GM12878 (cell line): ENCODE measurements at regions not wholly inside any gene's neighbourhood (a gene's known extent, or its start where the extent isn't known, plus 50 kb on each side); places are given as distances from the start of the nearest gene placed in this dataset.

Source experiments
- ATAC-seq: fragments of 200-7000 bp; cut with Tn5 transposase; 3 replicates; pipeline ENCODE4 v1.9.1; 2020; ENCODE audit warnings: mild to moderate bottlenecking, moderate library complexity
- BruUV-seq: library from RNA; stranded (reverse); fragments of 400-500 nt; replicated peaks from 2 replicates; lab custom pipeline; 2021; lab: Mats Ljungman, UMichigan
- CTCF ChIA-PET: fragments of 300-600 bp; sonication (Branson Sonifier 250); formaldehyde crosslinking; extraction: SDS; loops from one replicate; lab custom pipeline; 2021; ENCODE audit warnings: inconsistent platforms; lab: Yijun Ruan, JAX
- POLR2A ChIA-PET: fragments of 350-600 bp; formaldehyde crosslinking; extraction: SDS; loops from one replicate; lab custom pipeline; 2021; ENCODE audit warnings: inconsistent platforms; lab: Charles Lee
- RAD21 ChIA-PET: fragments of 300-600 bp; sonication (Branson Sonifier 250); formaldehyde crosslinking; loops from one replicate; lab custom pipeline; 2023; ENCODE audit warnings: antibody characterized with exemption; ENCODE audit not compliant: unreplicated experiment; lab: Charles Lee
- SMC1A ChIA-PET: fragments of 300-600 bp; sonication (Branson Sonifier 250); formaldehyde crosslinking; loops from one replicate; lab custom pipeline; 2023; ENCODE audit not compliant: unreplicated experiment, uncharacterized antibody; lab: Charles Lee
- DNase-seq: peaks from one replicate; pipeline ENCODE4 v3.0.0-alpha.2; 2011; ENCODE audit warnings: low read depth, low spot score
- FAIRE-seq: peaks from 3 replicates; lab custom pipeline; 2011; peaks lifted over from hg19 to GRCh38; lab: Jason Lieb, UNC
- H2AFZ ChIP-seq: 2 replicates; pipeline ENCODE4 v1.6.0; 2011; ENCODE audit warnings: low read depth, low read length, control low read depth; ENCODE audit not compliant: control insufficient read depth
- H3K27ac ChIP-seq: 2 replicates; pipeline ENCODE4 v1.5.1; 2011; ENCODE audit warnings: control low read depth; ENCODE audit not compliant: control insufficient read depth, insufficient read depth
- H3K27me3 ChIP-seq, 2 experiments: replicated peaks in 1 of 2; 2 replicates each; pipeline versions ENCODE4 v1.6.0 to v1.6.1; 2011; ENCODE audit warnings: low read length in 1 of 2; ENCODE audit not compliant: control insufficient read depth in 2 of 2, insufficient read depth in 2 of 2
- H3K36me3 ChIP-seq, 2 experiments: 2 replicates each; pipeline ENCODE4 v1.5.1; 2011; ENCODE audit warnings: low read length in 1 of 2; ENCODE audit not compliant: control insufficient read depth in 2 of 2, insufficient read depth in 2 of 2
- H3K4me1 ChIP-seq: 2 replicates; pipeline ENCODE4 v1.6.1; 2011; ENCODE audit warnings: mild to moderate bottlenecking, low read length, moderate library complexity, mixed read lengths; ENCODE audit not compliant: control insufficient read depth, insufficient read depth
- H3K4me2 ChIP-seq: 2 replicates; pipeline ENCODE4 v1.6.0; 2011; ENCODE audit warnings: control low read depth; ENCODE audit not compliant: control insufficient read depth, insufficient read depth
- H3K4me3 ChIP-seq: fragments of 200-600 bp; sonication (generic); 2 replicates; pipeline ENCODE4 v1.5.1; 2016
- H3K79me2 ChIP-seq: 2 replicates; pipeline ENCODE4 v1.6.0; 2011; ENCODE audit warnings: low read length; ENCODE audit not compliant: control insufficient read depth, insufficient read depth
- H3K9ac ChIP-seq: 2 replicates; pipeline ENCODE4 v1.8.0; 2011; ENCODE audit warnings: low read length, control low read depth, mixed read lengths; ENCODE audit not compliant: control insufficient read depth, insufficient read depth
- H3K9me3 ChIP-seq: replicated peaks from 3 replicates; pipeline ENCODE4 v1.5.1; 2011; ENCODE audit warnings: mild to moderate bottlenecking, low read length; ENCODE audit not compliant: control insufficient read depth, insufficient read depth
- H4K20me1 ChIP-seq: 2 replicates; pipeline ENCODE4 v1.6.0; 2011; ENCODE audit not compliant: control insufficient read depth, insufficient read depth
- BCL3 ChIP-seq: IDR thresholded peaks from 2 replicates; pipeline ENCODE4 v1.6.1; 2011; ENCODE audit warnings: borderline replicate concordance, low read depth, mild to moderate bottlenecking, moderate library complexity, low read length; ENCODE audit not compliant: insufficient read depth, poor library complexity, severe bottlenecking
- BMI1 ChIP-seq: fragments of 450-650 bp; IDR thresholded peaks from 2 replicates; pipeline ENCODE4 v1.6.1; 2016; ENCODE audit warnings: mild to moderate bottlenecking, moderate library complexity, borderline replicate concordance
- CREM ChIP-seq: IDR thresholded peaks from 2 replicates; pipeline ENCODE4 v1.6.1; 2014; ENCODE audit warnings: antibody characterized with exemption, low read depth
- HDAC2 ChIP-seq: fragments of 200-600 bp; sonication (generic); IDR thresholded peaks from 2 replicates; pipeline ENCODE4 v1.6.1; 2017
- WGBS: methylation state at CpG from one replicate; pipeline ENCODE4 v1.1.6; 2016; ENCODE audit warnings: low lambda C conversion rate; ENCODE audit not compliant: insufficient replicate concordance, insufficient coverage; ENCODE audit errors: missing lambda C conversion rate; 5-methylcytosine and 5-hydroxymethylcytosine counted together
- in situ Hi-C: fragments of 300-500 bp; cut with MboI; formaldehyde crosslinking; loops from 9 replicates; pipeline ENCODE4 v1.14.3; 2018; ENCODE audit warnings: mixed read lengths
- intact Hi-C: fragments of 100-400 bp; cut with micrococcal nuclease; formaldehyde crosslinking; loops from one replicate; pipeline ENCODE4 v1.14.2; 2022; ENCODE audit not compliant: unreplicated experiment
- TF ChIP-seq, protein P1 (sequence below): IDR thresholded peaks from 2 replicates; pipeline ENCODE4 v1.6.1; 2011; ENCODE audit warnings: borderline replicate concordance, low read depth, mild to moderate bottlenecking, moderate library complexity, mixed read lengths, low read length; ENCODE audit not compliant: insufficient read depth; ENCODE audit errors: extremely low read length

- DNase-seq (no peak), FAIRE-seq (no peak), ATAC-seq (no peak)
- ChIA-PET CTCF (interaction anchor here (0.9 kb wide), 1 partner anchor 16 kb away, joined by 3 read pairs; no protein-coding TSS in a partner anchor), POLR2A (no interaction called here), SMC1A (no interaction called here), RAD21 (no interaction called here)
- H4K20me1 ChIP-seq, result no peaks in the 10 kb centered on the region
- WGBS, result 54% methylated on average over 4 of the region's 4 CpGs
- H3K27me3 ChIP-seq, result no peaks in the 10 kb centered on the region
- no peak overlapping the region for H3K9ac ChIP-seq
- intact Hi-C loops (no loop called here), in situ Hi-C loops (no loop called here)
- H3K4me1 ChIP-seq, result no peaks in the 10 kb centered on the region
- H3K9me3 ChIP-seq, result no peaks in the 10 kb centered on the region; the same call in 2 of the 3 replicates
- H3K4me3 ChIP-seq, result no peak overlapping the region
- BruUV-seq, result no TSS peak
- no peaks in the 10 kb centered on the region for H3K79me2 ChIP-seq
- no peak for TF ChIP-seq HDAC2
- TF ChIP-seq, protein P1, sequence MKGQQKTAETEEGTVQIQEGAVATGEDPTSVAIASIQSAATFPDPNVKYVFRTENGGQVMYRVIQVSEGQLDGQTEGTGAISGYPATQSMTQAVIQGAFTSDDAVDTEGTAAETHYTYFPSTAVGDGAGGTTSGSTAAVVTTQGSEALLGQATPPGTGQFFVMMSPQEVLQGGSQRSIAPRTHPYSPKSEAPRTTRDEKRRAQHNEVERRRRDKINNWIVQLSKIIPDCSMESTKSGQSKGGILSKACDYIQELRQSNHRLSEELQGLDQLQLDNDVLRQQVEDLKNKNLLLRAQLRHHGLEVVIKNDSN, result no peak
- no peak for TF ChIP-seq CREM
- no peak overlapping the region for H3K4me2 ChIP-seq
- H2AFZ ChIP-seq, result no peak overlapping the region
- H3K27ac ChIP-seq, result no peak overlapping the region
- H3K36me3 ChIP-seq, result no peaks in the 10 kb centered on the region
Measured at GRCh38 chr22:34427436-34427835, 507.2 kb upstream of the LARGE1 start.

- H3K9ac ChIP-seq, result no peak overlapping the region
- SMC1A ChIA-PET, result no interaction called here
- POLR2A ChIA-PET, result no interaction called here
- TF ChIP-seq BMI1 (no peak), BCL3 (peak; percentile 32)
- H3K4me2 ChIP-seq, result no peak overlapping the region
- H3K27me3 ChIP-seq, result no peaks in the 10 kb centered on the region
- FAIRE-seq, result no peak
- H3K36me3 ChIP-seq, result no peaks in the 10 kb centered on the region
- CTCF ChIA-PET, result no interaction called here
- H4K20me1 ChIP-seq, result no peaks in the 10 kb centered on the region
- 0% methylated on average over 1 of the region's 1 CpG for WGBS
- H2AFZ ChIP-seq, result no peak overlapping the region
- no peak for DNase-seq
- no peak overlapping the region for H3K4me3 ChIP-seq
- intact Hi-C loops, result no loop called here
- H3K9me3 ChIP-seq, result no peaks in the 10 kb centered on the region; the same call in 2 of the 3 replicates
- no peaks in the 10 kb centered on the region for H3K79me2 ChIP-seq
- no peaks in the 10 kb centered on the region for H3K4me1 ChIP-seq
- in situ Hi-C loops, result no loop called here
- ATAC-seq, result no peak
- RAD21 ChIA-PET, result no interaction called here
- no TSS peak for BruUV-seq
- no peak overlapping the region for H3K27ac ChIP-seq
Measured at GRCh38 chr22:34427841-34428240, 507.6 kb upstream of the LARGE1 start.
